Thyroid gland (tissue), 4 donors: ENCODE measurements at regions not wholly inside any gene's neighbourhood (a gene's known extent, or its start where the extent isn't known, plus 50 kb on each side); places are given as distances from the start of the nearest gene placed in this dataset.

Experiments
- POLR2A ChIP-seq, 2 donors: fragments of 450-650 bp; IDR thresholded peaks; one replicate each; pipeline ENCODE4 v1.6.1; 2017; ENCODE audit warnings: antibody characterized with exemption in 2 of 2, mild to moderate bottlenecking in 2 of 2, moderate library complexity in 1 of 2
- TF ChIP-seq, protein P1 (sequence below), 6 experiments: fragments of 200-600 bp in 3 of 6; fragments of 450-650 bp in 3 of 6; sonication (generic) in 3 of 6; IDR thresholded peaks; one replicate each; pipeline ENCODE4 v1.5.1; 2016 to 2019; ENCODE audit warnings: antibody characterized with exemption in 6 of 6, mild to moderate bottlenecking in 2 of 6, inconsistent platforms in 1 of 6, moderate library complexity in 1 of 6

DNA sequence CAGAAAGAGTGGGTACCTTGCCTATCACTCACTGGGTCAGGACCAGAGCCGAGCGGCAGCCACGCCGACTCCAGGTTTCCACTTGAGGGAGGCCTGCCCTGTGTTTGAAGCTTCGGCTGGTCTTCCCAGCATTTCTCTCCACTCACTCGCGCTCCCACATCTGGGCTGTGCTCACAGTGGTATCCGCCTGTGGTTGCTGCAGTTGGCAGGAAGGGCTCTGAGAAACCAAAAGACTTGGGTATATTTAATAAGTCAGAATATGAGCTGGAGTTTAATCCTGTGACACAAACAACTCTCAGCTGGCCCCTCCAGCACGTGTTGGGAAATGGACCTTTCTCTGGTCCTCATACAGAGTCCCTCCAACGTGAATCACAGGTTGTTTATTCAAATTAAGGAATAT, 70.9 kb downstream of the SPRY4 start:
- no peak for TF ChIP-seq POLR2A (IDR thresholded peaks at IDR 0.05)
- TF ChIP-seq, protein P1, sequence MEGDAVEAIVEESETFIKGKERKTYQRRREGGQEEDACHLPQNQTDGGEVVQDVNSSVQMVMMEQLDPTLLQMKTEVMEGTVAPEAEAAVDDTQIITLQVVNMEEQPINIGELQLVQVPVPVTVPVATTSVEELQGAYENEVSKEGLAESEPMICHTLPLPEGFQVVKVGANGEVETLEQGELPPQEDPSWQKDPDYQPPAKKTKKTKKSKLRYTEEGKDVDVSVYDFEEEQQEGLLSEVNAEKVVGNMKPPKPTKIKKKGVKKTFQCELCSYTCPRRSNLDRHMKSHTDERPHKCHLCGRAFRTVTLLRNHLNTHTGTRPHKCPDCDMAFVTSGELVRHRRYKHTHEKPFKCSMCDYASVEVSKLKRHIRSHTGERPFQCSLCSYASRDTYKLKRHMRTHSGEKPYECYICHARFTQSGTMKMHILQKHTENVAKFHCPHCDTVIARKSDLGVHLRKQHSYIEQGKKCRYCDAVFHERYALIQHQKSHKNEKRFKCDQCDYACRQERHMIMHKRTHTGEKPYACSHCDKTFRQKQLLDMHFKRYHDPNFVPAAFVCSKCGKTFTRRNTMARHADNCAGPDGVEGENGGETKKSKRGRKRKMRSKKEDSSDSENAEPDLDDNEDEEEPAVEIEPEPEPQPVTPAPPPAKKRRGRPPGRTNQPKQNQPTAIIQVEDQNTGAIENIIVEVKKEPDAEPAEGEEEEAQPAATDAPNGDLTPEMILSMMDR (IDR thresholded peaks at IDR 0.05): no peak
